Mesenchymal stem cell (in vitro differentiated cells and primary cell): ENCODE measurements at regions not wholly inside any gene's neighbourhood (a gene's known extent, or its start where the extent isn't known, plus 50 kb on each side); places are given as distances from the start of the nearest gene placed in this dataset.

Source experiments
- DNase-seq: peaks from one replicate; pipeline ENCODE4 v3.0.0-alpha.2; 2013
- H2AFZ ChIP-seq: one replicate; pipeline ENCODE4 v1.6.1; 2013; ENCODE audit warnings: low read depth, mild to moderate bottlenecking, control low read depth, inconsistent platforms, low read length, moderate library complexity
- H2AK5ac ChIP-seq: 2 replicates; pipeline ENCODE4 v1.6.1; 2013; ENCODE audit warnings: low read length, moderate library complexity, mild to moderate bottlenecking, inconsistent platforms; ENCODE audit not compliant: severe bottlenecking
- H2BK120ac ChIP-seq: one replicate; pipeline ENCODE4 v1.6.1; 2013; ENCODE audit warnings: low read depth, mild to moderate bottlenecking, inconsistent platforms, low read length, moderate library complexity
- H2BK12ac ChIP-seq, 2 experiments: one replicate each; pipeline ENCODE4 v1.6.1; 2013; ENCODE audit warnings: inconsistent platforms in 2 of 2, low read length in 2 of 2, mild to moderate bottlenecking in 2 of 2, moderate library complexity in 2 of 2, control low read depth in 1 of 2
- H2BK15ac ChIP-seq: one replicate; pipeline ENCODE4 v1.6.1; 2013; ENCODE audit warnings: mild to moderate bottlenecking, low read depth, inconsistent platforms; ENCODE audit not compliant: poor library complexity, severe bottlenecking
- H2BK5ac ChIP-seq: 2 replicates; pipeline ENCODE4 v1.6.1; 2013; ENCODE audit warnings: low read depth, mild to moderate bottlenecking, low read length, control low read depth, inconsistent platforms; ENCODE audit not compliant: poor library complexity, severe bottlenecking
- H3K14ac ChIP-seq, 2 experiments: one replicate each; pipeline ENCODE4 v1.6.1; 2013; ENCODE audit warnings: inconsistent platforms in 2 of 2, low read length in 2 of 2, control low read depth in 1 of 2, mild to moderate bottlenecking in 1 of 2, moderate library complexity in 1 of 2
- H3K18ac ChIP-seq, 2 experiments: one replicate each; pipeline ENCODE4 v1.6.1; 2013; ENCODE audit warnings: inconsistent platforms in 2 of 2, low read length in 2 of 2, control low read depth in 1 of 2, low read depth in 1 of 2, mild to moderate bottlenecking in 1 of 2
- H3K23ac ChIP-seq, 2 experiments: one replicate each; pipeline ENCODE4 v1.6.1; 2013; ENCODE audit warnings: inconsistent platforms in 2 of 2, low read length in 2 of 2, mild to moderate bottlenecking in 2 of 2, moderate library complexity in 2 of 2, control low read depth in 1 of 2
- H3K27ac ChIP-seq: 2 replicates; pipeline ENCODE4 v1.5.1; 2013; ENCODE audit warnings: mild to moderate bottlenecking, moderate library complexity, low read length, control low read depth, inconsistent platforms; ENCODE audit not compliant: poor library complexity, severe bottlenecking
- H3K27me3 ChIP-seq, 2 experiments: 2 replicates each; pipeline versions ENCODE4 v1.6.1 to v1.7.0; 2013; ENCODE audit warnings: low read length in 2 of 2, mild to moderate bottlenecking in 2 of 2, moderate library complexity in 2 of 2, control low read depth in 1 of 2, inconsistent platforms in 1 of 2; ENCODE audit not compliant: control insufficient read depth in 1 of 2, insufficient read depth in 1 of 2
- H3K36me3 ChIP-seq, 2 experiments: 2 replicates each; pipeline versions ENCODE4 v1.6.1 to v1.7.0; 2013; ENCODE audit warnings: low read length in 2 of 2, control low read depth in 1 of 2, inconsistent platforms in 1 of 2, low read depth in 1 of 2, mild to moderate bottlenecking in 1 of 2; ENCODE audit not compliant: insufficient read depth in 2 of 2, control insufficient read depth in 1 of 2
- H3K4ac ChIP-seq, 2 experiments: one replicate each; pipeline ENCODE4 v1.6.1; 2013; ENCODE audit warnings: inconsistent platforms in 2 of 2, low read length in 2 of 2, mild to moderate bottlenecking in 2 of 2, moderate library complexity in 2 of 2, control low read depth in 1 of 2, low read depth in 1 of 2
- H3K4me1 ChIP-seq: 2 replicates; pipeline ENCODE4 v1.6.1; 2013; ENCODE audit warnings: low read depth, low read length, control low read depth; ENCODE audit not compliant: control insufficient read depth, insufficient read depth
- H3K4me2 ChIP-seq: 2 replicates; pipeline ENCODE4 v1.6.1; 2013; ENCODE audit warnings: low read length, mild to moderate bottlenecking, inconsistent platforms; ENCODE audit not compliant: poor library complexity, severe bottlenecking
- H3K4me3 ChIP-seq, 2 experiments: 2 replicates each; pipeline versions ENCODE4 v1.5.1 to v1.7.0; 2013; ENCODE audit warnings: low read length in 2 of 2, mild to moderate bottlenecking in 2 of 2, control low read depth in 1 of 2, low read depth in 1 of 2; ENCODE audit not compliant: insufficient read depth in 1 of 2
- H3K79me1 ChIP-seq: replicated peaks from 2 replicates; pipeline ENCODE4 v1.6.1; 2013; ENCODE audit warnings: mild to moderate bottlenecking, control low read depth, low read length, inconsistent platforms; ENCODE audit not compliant: poor library complexity, severe bottlenecking
- H3K9ac ChIP-seq: 2 replicates; pipeline ENCODE4 v1.7.0; 2013; ENCODE audit warnings: mild to moderate bottlenecking, low read length, moderate library complexity
- H3K9me3 ChIP-seq: 2 replicates; pipeline ENCODE4 v1.7.0; 2013; ENCODE audit warnings: mild to moderate bottlenecking, low read length; ENCODE audit not compliant: control insufficient read depth
- H4K8ac ChIP-seq: one replicate; pipeline ENCODE4 v1.6.1; 2013; ENCODE audit warnings: inconsistent platforms, mild to moderate bottlenecking, low read length, moderate library complexity
- H4K91ac ChIP-seq: one replicate; pipeline ENCODE4 v1.6.1; 2013; ENCODE audit warnings: mild to moderate bottlenecking, low read length, inconsistent platforms
- WGBS: methylation state at CpG from one replicate; pipeline ENCODE4 v1.1.7; 2013; ENCODE audit warnings: mixed read lengths; 5-methylcytosine and 5-hydroxymethylcytosine counted together

GRCh38 chr2:6103949-6104348, 411.8 kb downstream of the SOX11 start:
- Histone ChIP-seq H3K9ac (no peak overlapping the region), H3K18ac (no peak overlapping the region), H3K36me3 (no peaks in the 10 kb centered on the region)

GRCh38 chr2:6107290-6107689, 415.1 kb downstream of the SOX11 start:
- H3K23ac ChIP-seq = no peak overlapping the region
- H3K79me1 ChIP-seq = no peaks in the 10 kb centered on the region
- H3K4me2 ChIP-seq = no peak overlapping the region
- H3K14ac ChIP-seq = no peak overlapping the region
- H3K4me3 ChIP-seq = no peak overlapping the region
- H3K36me3 ChIP-seq = no peaks in the 10 kb centered on the region
- no peak overlapping the region for H4K8ac ChIP-seq
- no peak overlapping the region for H2BK12ac ChIP-seq
- H3K4me1 ChIP-seq = no peaks in the 10 kb centered on the region
- no peak overlapping the region for H2AK5ac ChIP-seq
- H3K9me3 ChIP-seq = peaks cover 13% of the 10 kb centered on the region
- no peak overlapping the region for H3K18ac ChIP-seq
- H3K9ac ChIP-seq = no peak overlapping the region
- H2AFZ ChIP-seq = no peak overlapping the region
- no peak overlapping the region for H3K27ac ChIP-seq
- H4K91ac ChIP-seq = no peak overlapping the region
- H3K4ac ChIP-seq = no peak overlapping the region
- WGBS = 100% methylated on average over 2 of the region's 4 CpGs
- no peaks in the 10 kb centered on the region for H3K27me3 ChIP-seq
- DNase-seq = no peak
- no peak overlapping the region for H2BK5ac ChIP-seq
- H2BK120ac ChIP-seq = no peak overlapping the region
- H2BK15ac ChIP-seq = no peak overlapping the region

More at GRCh38 chr2:6103949-6104348, 411.8 kb downstream of the SOX11 start:
- no peaks in the 10 kb centered on the region for H3K27me3 ChIP-seq
- no peak overlapping the region for H2BK15ac ChIP-seq
- peaks cover 10% of the 10 kb centered on the region for H3K9me3 ChIP-seq
- H4K91ac ChIP-seq = no peak overlapping the region
- no peak overlapping the region for H3K4me3 ChIP-seq
- no peak overlapping the region for H3K27ac ChIP-seq
- H2AFZ ChIP-seq = no peak overlapping the region
- no peak overlapping the region for H3K4ac ChIP-seq
- H3K23ac ChIP-seq = no peak overlapping the region
- 71% methylated on average over 3 of the region's 3 CpGs for WGBS
- no peak overlapping the region for H2BK12ac ChIP-seq
- no peaks in the 10 kb centered on the region for H3K79me1 ChIP-seq
- no peak overlapping the region for H3K14ac ChIP-seq
- DNase-seq = no peak
- no peak overlapping the region for H2AK5ac ChIP-seq
- H3K4me1 ChIP-seq = no peaks in the 10 kb centered on the region
- H3K4me2 ChIP-seq = no peak overlapping the region
- no peak overlapping the region for H4K8ac ChIP-seq
- no peak overlapping the region for H2BK5ac ChIP-seq
- H2BK120ac ChIP-seq = no peak overlapping the region

- Histone ChIP-seq H3K4me3 (no peak overlapping the region), H2AK5ac (no peak overlapping the region), H3K79me1 (no peaks in the 10 kb centered on the region), H2BK5ac (no peak overlapping the region), H3K4ac (no peak overlapping the region), H3K4me1 (no peaks in the 10 kb centered on the region), H3K4me2 (no peak overlapping the region), H2BK12ac (no peak overlapping the region), H3K18ac (no peak overlapping the region), H4K91ac (no peak overlapping the region), H4K8ac (no peak overlapping the region), H3K27ac (no peak overlapping the region), H2BK15ac (no peak overlapping the region), H3K9ac (no peak overlapping the region), H3K23ac (no peak overlapping the region), H3K9me3 (peaks cover 13% of the 10 kb centered on the region), H3K36me3 (no peaks in the 10 kb centered on the region), H3K27me3 (no peaks in the 10 kb centered on the region), H3K14ac (no peak overlapping the region), H2AFZ (no peak overlapping the region), H2BK120ac (no peak overlapping the region)
- WGBS = 0% methylated on average over 1 of the region's 1 CpG
- DNase-seq = no peak
Measured at GRCh38 chr2:6109831-6110230, 417.6 kb downstream of the SOX11 start.

- no peak overlapping the region for H4K8ac ChIP-seq
- no CpG with 5 or more reads among the region's 2 CpGs for WGBS
- no peak overlapping the region for H3K27ac ChIP-seq
- H3K27me3 ChIP-seq = no peaks in the 10 kb centered on the region
- no peak overlapping the region for H2BK12ac ChIP-seq
- no peak overlapping the region for H4K91ac ChIP-seq
- no peak overlapping the region for H3K14ac ChIP-seq
- H3K4me3 ChIP-seq = no peak overlapping the region
- H3K9me3 ChIP-seq = peaks cover 8% of the 10 kb centered on the region
- no peak overlapping the region for H3K23ac ChIP-seq
- H3K18ac ChIP-seq = no peak overlapping the region
- H2BK5ac ChIP-seq = no peak overlapping the region
- no peaks in the 10 kb centered on the region for H3K36me3 ChIP-seq
- H3K9ac ChIP-seq = no peak overlapping the region
- H2BK15ac ChIP-seq = no peak overlapping the region
- H3K79me1 ChIP-seq = no peaks in the 10 kb centered on the region
- H3K4me2 ChIP-seq = no peak overlapping the region
- H2BK120ac ChIP-seq = no peak overlapping the region
- no peak overlapping the region for H2AK5ac ChIP-seq
- H3K4me1 ChIP-seq = no peaks in the 10 kb centered on the region
- H2AFZ ChIP-seq = no peak overlapping the region
- H3K4ac ChIP-seq = no peak overlapping the region
- no peak for DNase-seq
Measured at GRCh38 chr2:6111781-6112261, 419.6 kb downstream of the SOX11 start.
